OCI-LY3 (cell line): ENCODE measurements at regions not wholly inside any gene's neighbourhood (a gene's known extent, or its start where the extent isn't known, plus 50 kb on each side); places are given as distances from the start of the nearest gene placed in this dataset.

Experiments used
- H2AFZ ChIP-seq: fragments of 200-600, 300-600 bp; shearing (Covaris generic); 2 replicates; pipeline ENCODE4 v1.6.0; 2014; ENCODE audit warnings: antibody characterized with exemption, low read depth, low read length
- H3K27ac ChIP-seq: fragments of 200-600, 300-600 bp; sonication (generic); 2 replicates; pipeline ENCODE4 v1.5.1; 2014; ENCODE audit warnings: mild to moderate bottlenecking, low read length, moderate library complexity, mixed read lengths
- H3K27me3 ChIP-seq: fragments of 200-600, 300-600 bp; sonication (generic); 2 replicates; pipeline ENCODE4 v1.6.1; 2014; ENCODE audit warnings: low read depth, low read length, mixed read lengths
- H3K36me3 ChIP-seq: fragments of 200-600, 300-600 bp; sonication (generic); replicated peaks from 2 replicates; pipeline ENCODE3; 2014; ENCODE audit warnings: low read depth, low read length, mixed read lengths
- H3K4me1 ChIP-seq: fragments of 300-600, 200-600 bp; sonication (generic); 2 replicates; pipeline ENCODE4 v1.6.1; 2014; ENCODE audit warnings: low read length, mixed read lengths
- H3K4me2 ChIP-seq: fragments of 200-600, 300-600 bp; sonication (generic); 2 replicates; pipeline ENCODE4 v1.6.1; 2014; ENCODE audit warnings: low read length, mixed read lengths
- H3K4me3 ChIP-seq: fragments of 300-600, 200-600 bp; sonication (generic); 2 replicates; pipeline ENCODE4 v1.5.1; 2014; ENCODE audit warnings: antibody characterized with exemption, mild to moderate bottlenecking, low read length, moderate library complexity
- H3K79me2 ChIP-seq: fragments of 300-600, 200-600 bp; shearing (Covaris generic); 2 replicates; pipeline ENCODE4 v1.6.1; 2014; ENCODE audit warnings: mild to moderate bottlenecking, low read length, mixed read lengths
- H3K9ac ChIP-seq: fragments of 300-600, 200-600 bp; shearing (Covaris generic); 2 replicates; pipeline ENCODE4 v1.6.0; 2014; ENCODE audit warnings: mild to moderate bottlenecking, low read length, moderate library complexity
- H3K9me3 ChIP-seq: fragments of 200-600, 300-600 bp; shearing (Covaris generic); 2 replicates; pipeline ENCODE4 v1.6.1; 2014; ENCODE audit warnings: low read length, mixed read lengths; ENCODE audit not compliant: insufficient read depth
- H4K20me1 ChIP-seq: fragments of 200-600, 300-600 bp; sonication (generic); 2 replicates; pipeline ENCODE4 v1.6.1; 2016; ENCODE audit warnings: low read length, mixed read lengths; ENCODE audit not compliant: insufficient read depth
- EZH2phosphoT487 ChIP-seq: fragments of 200-600 bp; shearing (Covaris generic); IDR thresholded peaks from 2 replicates; pipeline ENCODE4 v1.6.1; 2018; ENCODE audit warnings: antibody characterized with exemption, mixed run types, low read depth
- TF ChIP-seq, protein P1 (sequence below): fragments of 200-600, 300-600 bp; sonication (generic); IDR thresholded peaks from 2 replicates; pipeline ENCODE4 v1.5.1; 2014; ENCODE audit warnings: antibody characterized with exemption, low read length, low read depth

DNA sequence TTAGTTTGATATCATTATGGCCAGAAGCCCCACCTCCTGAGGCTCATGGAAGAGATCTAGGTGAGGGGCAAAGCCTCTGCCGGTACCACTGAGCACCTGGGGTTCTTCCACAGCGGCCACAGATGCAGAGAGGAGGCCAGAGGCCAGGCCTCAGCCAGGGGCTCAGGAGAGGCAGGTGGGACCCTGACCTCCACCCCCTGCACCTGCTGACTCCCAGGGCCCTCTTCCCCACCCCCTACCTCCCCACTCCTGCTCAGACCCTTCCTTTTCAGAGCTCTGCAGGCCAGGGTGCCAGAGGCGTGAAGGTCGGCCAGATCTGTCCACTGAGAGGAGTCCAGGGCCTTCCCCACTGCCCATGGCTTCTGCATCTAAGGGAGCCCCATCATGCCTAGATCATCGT is 178.7 kb upstream of the PPP2R2D start:
- Histone ChIP-seq H3K9ac (no peak overlapping the region), H3K36me3 (no peaks in the 10 kb centered on the region), H3K4me1 (no peaks in the 10 kb centered on the region), H3K79me2 (no peaks in the 10 kb centered on the region), H2AFZ (no peak overlapping the region), H3K27me3 (no peaks in the 10 kb centered on the region), H3K4me2 (no peak overlapping the region), H3K27ac (no peak overlapping the region), H3K9me3 (no peaks in the 10 kb centered on the region), H3K4me3 (no peak overlapping the region), H4K20me1 (no peaks in the 10 kb centered on the region)
- no peak for TF ChIP-seq EZH2phosphoT487
- TF ChIP-seq, protein P1, sequence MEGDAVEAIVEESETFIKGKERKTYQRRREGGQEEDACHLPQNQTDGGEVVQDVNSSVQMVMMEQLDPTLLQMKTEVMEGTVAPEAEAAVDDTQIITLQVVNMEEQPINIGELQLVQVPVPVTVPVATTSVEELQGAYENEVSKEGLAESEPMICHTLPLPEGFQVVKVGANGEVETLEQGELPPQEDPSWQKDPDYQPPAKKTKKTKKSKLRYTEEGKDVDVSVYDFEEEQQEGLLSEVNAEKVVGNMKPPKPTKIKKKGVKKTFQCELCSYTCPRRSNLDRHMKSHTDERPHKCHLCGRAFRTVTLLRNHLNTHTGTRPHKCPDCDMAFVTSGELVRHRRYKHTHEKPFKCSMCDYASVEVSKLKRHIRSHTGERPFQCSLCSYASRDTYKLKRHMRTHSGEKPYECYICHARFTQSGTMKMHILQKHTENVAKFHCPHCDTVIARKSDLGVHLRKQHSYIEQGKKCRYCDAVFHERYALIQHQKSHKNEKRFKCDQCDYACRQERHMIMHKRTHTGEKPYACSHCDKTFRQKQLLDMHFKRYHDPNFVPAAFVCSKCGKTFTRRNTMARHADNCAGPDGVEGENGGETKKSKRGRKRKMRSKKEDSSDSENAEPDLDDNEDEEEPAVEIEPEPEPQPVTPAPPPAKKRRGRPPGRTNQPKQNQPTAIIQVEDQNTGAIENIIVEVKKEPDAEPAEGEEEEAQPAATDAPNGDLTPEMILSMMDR = no peak

DNA sequence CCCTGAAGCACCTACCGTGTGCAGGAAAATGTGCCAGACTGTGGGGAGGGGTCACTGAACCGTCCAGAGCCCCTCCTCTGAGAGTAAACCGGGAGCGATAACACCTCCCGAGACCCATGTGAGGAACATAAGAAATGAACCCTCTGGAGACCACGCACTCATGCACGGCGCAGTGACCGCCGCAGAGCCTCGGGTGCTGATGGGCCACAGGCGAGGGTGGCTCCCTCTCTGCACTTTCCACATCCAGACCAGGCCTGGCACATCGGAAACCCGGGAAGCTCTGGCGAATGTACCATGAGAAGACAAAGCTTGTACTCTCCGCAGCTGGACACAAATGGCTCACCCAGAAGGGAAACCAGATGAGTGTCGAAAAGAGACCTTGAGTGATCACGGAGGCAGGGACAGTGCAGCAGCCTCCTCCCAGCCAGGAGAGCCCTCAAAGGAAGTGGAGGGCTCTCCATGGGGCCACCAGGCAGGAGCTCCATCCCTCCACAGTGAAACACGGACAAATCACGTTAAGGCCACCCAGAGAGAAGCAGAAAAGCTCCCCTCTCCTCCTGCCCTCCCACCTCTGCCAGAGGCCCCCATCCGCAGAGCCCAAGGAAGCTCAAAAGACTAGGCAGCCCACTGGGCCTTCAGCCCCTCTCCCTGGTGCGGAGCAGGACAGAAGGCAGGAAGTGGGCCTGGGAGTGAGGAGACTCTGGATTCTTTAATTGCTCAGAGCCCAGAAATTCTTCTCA is 178.1 kb upstream of the PPP2R2D start:
- H3K36me3 ChIP-seq = no peaks in the 10 kb centered on the region
- H3K4me2 ChIP-seq = no peak overlapping the region
- H2AFZ ChIP-seq = no peak overlapping the region
- H3K4me1 ChIP-seq = no peaks in the 10 kb centered on the region
- no peaks in the 10 kb centered on the region for H4K20me1 ChIP-seq
- no peak overlapping the region for H3K27ac ChIP-seq
- no peaks in the 10 kb centered on the region for H3K79me2 ChIP-seq
- no peak overlapping the region for H3K4me3 ChIP-seq
- H3K27me3 ChIP-seq = no peaks in the 10 kb centered on the region
- H3K9ac ChIP-seq = no peak overlapping the region
- H3K9me3 ChIP-seq = no peaks in the 10 kb centered on the region
- TF ChIP-seq EZH2phosphoT487 = no peak
- TF ChIP-seq, protein P1 = no peak

DNA sequence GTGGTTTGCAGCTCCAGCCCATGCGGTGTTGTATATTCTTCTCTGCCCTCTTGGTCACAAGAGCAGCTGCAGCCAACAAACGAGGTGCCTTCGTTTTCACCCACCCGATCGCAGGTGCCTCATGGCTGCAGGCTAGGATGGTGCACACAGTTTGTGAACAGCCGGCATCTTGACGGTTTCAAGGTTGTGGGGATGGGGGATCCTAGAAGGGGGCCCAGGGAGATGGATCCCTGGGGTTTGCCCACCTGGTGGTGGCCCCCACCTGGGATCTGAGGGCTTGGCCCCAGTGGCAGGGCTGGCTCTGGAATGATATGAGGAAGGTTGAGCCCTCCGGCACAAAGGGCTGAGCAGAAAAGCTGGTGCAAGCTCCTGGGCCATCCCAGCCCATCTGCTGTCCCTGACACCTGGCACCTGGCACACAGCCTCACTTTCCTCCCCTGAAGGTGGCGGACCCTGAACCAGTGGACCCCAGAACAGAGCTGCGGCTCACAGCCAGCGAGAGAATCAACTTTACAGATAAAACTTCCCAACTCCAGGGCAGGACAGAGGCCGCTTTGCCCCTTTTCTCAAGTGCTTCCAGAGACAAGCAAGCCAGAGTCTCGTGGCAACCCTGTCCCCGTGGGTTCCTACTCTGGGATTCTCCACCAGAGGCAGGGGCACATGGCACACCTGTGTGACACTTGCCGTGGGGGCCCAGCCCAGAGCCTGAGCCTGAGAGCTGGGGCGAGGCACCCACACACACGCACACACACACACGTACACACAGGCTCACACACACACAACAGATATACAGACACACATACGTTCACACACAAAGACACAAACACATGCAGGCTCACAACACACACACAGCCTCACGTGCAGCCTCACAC is 177.3 kb upstream of the PPP2R2D start:
- Histone ChIP-seq H3K4me2 (no peak overlapping the region), H4K20me1 (no peaks in the 10 kb centered on the region), H2AFZ (no peak overlapping the region), H3K4me3 (no peak overlapping the region), H3K9ac (no peak overlapping the region), H3K27ac (no peak overlapping the region), H3K27me3 (no peaks in the 10 kb centered on the region), H3K4me1 (no peaks in the 10 kb centered on the region), H3K9me3 (no peaks in the 10 kb centered on the region), H3K79me2 (no peaks in the 10 kb centered on the region), H3K36me3 (no peaks in the 10 kb centered on the region)
- TF ChIP-seq EZH2phosphoT487 = no peak
- TF ChIP-seq, protein P1 = no peak

DNA sequence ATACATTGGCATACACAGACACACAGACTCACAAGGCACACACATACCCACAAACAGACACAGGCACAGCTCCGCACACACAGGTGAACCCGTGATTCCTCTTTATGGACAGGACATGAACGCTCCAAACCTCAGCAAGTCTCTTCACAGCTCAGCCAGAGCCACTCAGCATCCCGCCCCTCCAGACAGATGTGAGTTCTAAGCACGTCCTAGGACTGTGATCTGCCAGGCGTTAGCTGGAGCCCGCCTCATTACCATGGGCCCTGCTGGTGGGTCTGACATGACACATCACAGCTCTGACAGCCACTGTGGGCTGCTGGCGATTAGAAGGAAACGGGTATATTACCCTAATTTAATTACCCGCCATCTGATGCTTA is 176.7 kb upstream of the PPP2R2D start:
- no peaks in the 10 kb centered on the region for H3K9me3 ChIP-seq
- H3K4me2 ChIP-seq = no peak overlapping the region
- H3K36me3 ChIP-seq = no peaks in the 10 kb centered on the region
- TF ChIP-seq EZH2phosphoT487 = no peak
- TF ChIP-seq, protein P1 = no peak
- no peak overlapping the region for H3K4me3 ChIP-seq
- no peak overlapping the region for H3K9ac ChIP-seq
- H4K20me1 ChIP-seq = no peaks in the 10 kb centered on the region
- no peaks in the 10 kb centered on the region for H3K27me3 ChIP-seq
- no peaks in the 10 kb centered on the region for H3K79me2 ChIP-seq
- no peak overlapping the region for H2AFZ ChIP-seq
- H3K27ac ChIP-seq = no peak overlapping the region
- H3K4me1 ChIP-seq = no peaks in the 10 kb centered on the region
